DMS53 (cell line): ENCODE measurements at regions not wholly inside any gene's neighbourhood (a gene's known extent, or its start where the extent isn't known, plus 50 kb on each side); places are given as distances from the start of the nearest gene placed in this dataset.
"Not testable (repeated sequence)": the region's sequence is repeated elsewhere in the genome, so short reads cannot be mapped to it uniquely, and the experiment has no call there.

Experiments
- DNase-seq: peaks from one replicate; lab custom pipeline; 2025; lab: John Stamatoyannopoulos, UW

- no peak for DNase-seq
Measured at GRCh38 chr2:153532140-153532539, 53.6 kb upstream of the RPRM start.

- not testable (repeated sequence) for DNase-seq
Measured at GRCh38 chr2:153533803-153534202, 55.2 kb upstream of the RPRM start.

GRCh38 chr2:153534590-153534989, 56.0 kb upstream of the RPRM start:
- DNase-seq: not testable (repeated sequence)

GRCh38 chr2:153536115-153536514, 57.6 kb upstream of the RPRM start:
- no peak for DNase-seq

- not testable (repeated sequence) for DNase-seq
Measured at GRCh38 chr2:153538102-153538501, 59.5 kb upstream of the RPRM start.

GRCh38 chr2:153543635-153544071, 65.1 kb upstream of the RPRM start:
- DNase-seq: no peak

- DNase-seq: no peak
Measured at GRCh38 chr2:153546358-153546757, 67.8 kb upstream of the RPRM start.

GRCh38 chr2:153548536-153548935, 70.0 kb upstream of the RPRM start:
- no peak for DNase-seq

- DNase-seq: no peak
Measured at GRCh38 chr2:153551698-153552097, 73.1 kb upstream of the RPRM start.

- peak; percentile 56 for DNase-seq
Measured at GRCh38 chr2:153557211-153557610, 78.6 kb upstream of the RPRM start.

GRCh38 chr2:153557714-153558113, 79.2 kb upstream of the RPRM start:
- no peak for DNase-seq

GRCh38 chr2:153558247-153558646, 79.7 kb upstream of the RPRM start:
- no peak for DNase-seq

- no peak for DNase-seq
Measured at GRCh38 chr2:153567367-153567766, 88.8 kb upstream of the RPRM start.

- DNase-seq: no peak
Measured at GRCh38 chr2:153568105-153568504, 89.5 kb upstream of the RPRM start.

GRCh38 chr2:153575171-153575853, 96.8 kb upstream of the RPRM start:
- peak; percentile 2 for DNase-seq

GRCh38 chr2:153584244-153584643, 105.7 kb upstream of the RPRM start:
- DNase-seq: no peak

- DNase-seq: no peak
Measured at GRCh38 chr2:153588408-153588807, 109.8 kb upstream of the RPRM start.

- no peak for DNase-seq
Measured at GRCh38 chr2:153589586-153589985, 111.0 kb upstream of the RPRM start.

GRCh38 chr2:153593086-153593485, 114.5 kb upstream of the RPRM start:
- DNase-seq: peak; percentile 68

GRCh38 chr2:153595939-153596338, 117.4 kb upstream of the RPRM start:
- peak; percentile 64 for DNase-seq

- DNase-seq: peak; percentile 0
Measured at GRCh38 chr2:153601812-153602211, 123.2 kb upstream of the RPRM start.

GRCh38 chr2:153604133-153604532, 125.6 kb upstream of the RPRM start:
- no peak for DNase-seq

- DNase-seq: no peak
Measured at GRCh38 chr2:153606623-153607022, 128.1 kb upstream of the RPRM start.

GRCh38 chr2:153622285-153622684, 143.7 kb upstream of the RPRM start:
- DNase-seq: peak; percentile 20
